ENCODE measurements at regions not wholly inside any gene's neighbourhood (a gene's known extent, or its start where the extent isn't known, plus 50 kb on each side); places are given as distances from the start of the nearest gene placed in this dataset.
A peak's percentile ranks its signal among the peaks of the same experiment; 100 is the strongest.

DNA sequence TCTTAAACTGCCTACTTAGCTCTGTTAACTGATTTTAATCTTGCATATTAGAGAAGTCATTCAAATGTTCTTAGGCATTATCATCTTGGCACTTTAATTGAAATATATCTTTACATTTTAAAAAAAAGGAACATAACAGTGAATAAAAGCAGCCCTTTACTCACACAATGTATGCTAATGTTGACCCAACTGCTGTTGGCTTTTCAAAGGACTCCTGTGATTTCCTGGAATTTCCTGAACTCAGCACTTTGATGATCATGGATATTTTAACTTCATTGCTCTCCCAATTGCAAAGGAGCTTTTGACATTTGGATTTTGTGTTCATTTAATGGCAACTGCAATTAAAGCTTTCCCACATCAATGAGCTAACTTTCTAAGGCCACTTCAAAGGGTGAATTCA, 1230.3 kb downstream of the DIAPH3 start:
- H4K91ac ChIP-seq (ENCODE audit: insufficient read length, low read depth, low read length) = no peak overlapping the region
- no peak for DNase-seq
- H3K27me3 ChIP-seq (ENCODE audit: insufficient read depth, low read length) = no peaks in the 10 kb centered on the region
- Mint-ChIP-seq H3K4me1 (peaks cover 36 to 40% of the 10 kb centered on the region in 2 experiments), H3K9me3 (peaks cover 0 to 7% of the 10 kb centered on the region in 2 experiments; a peak in 2 of 5 replicates), H3K27me3 (ENCODE audit: low read depth) (no peaks in the 10 kb centered on the region), H3K4me3 (no peak overlapping the region), H3K36me3 (ENCODE audit: insufficient read depth in 1 of 3, low read depth in 3 of 3) (peaks cover 0 to 10% (median 0%) of the 10 kb centered on the region in 3 experiments; a peak in 2 of 7 replicates), H3K27ac (no peak overlapping the region; a peak in 1 of 7 replicates)
- no peak overlapping the region for H3K56ac ChIP-seq (ENCODE audit: insufficient read length, low read depth, low read length)
- no peaks in the 10 kb centered on the region for H3K9me3 ChIP-seq (ENCODE audit: control insufficient read depth, low read depth, low read length)
- peaks cover 2% of the 10 kb centered on the region; the same call in 1 of the 2 replicates for H3K4me1 ChIP-seq (ENCODE audit: insufficient read depth, low read length)
- H2AK5ac ChIP-seq (ENCODE audit: insufficient read length, low read length) = no peak overlapping the region
- no peak overlapping the region for H3K27ac ChIP-seq (ENCODE audit: insufficient read length, low read depth, low read length)
- H4K20me1 ChIP-seq (ENCODE audit: control insufficient read depth, insufficient read depth, insufficient read length) = no peaks in the 10 kb centered on the region
- no peak overlapping the region for H2BK120ac ChIP-seq (ENCODE audit: low read depth, low read length, poor library complexity, severe bottlenecking)
- no peaks in the 10 kb centered on the region for H3K79me1 ChIP-seq (ENCODE audit: insufficient read depth, low read depth, low read length, poor library complexity, severe bottlenecking)
- no peaks in the 10 kb centered on the region for H3K23me2 ChIP-seq (ENCODE audit: insufficient read length, low read depth, low read length, poor library complexity, severe bottlenecking)
- H2BK15ac ChIP-seq (ENCODE audit: low read depth, low read length) = no peak overlapping the region
- no peak overlapping the region for H2AFZ ChIP-seq (ENCODE audit: low read length)
- TF ChIP-seq, protein P1, sequence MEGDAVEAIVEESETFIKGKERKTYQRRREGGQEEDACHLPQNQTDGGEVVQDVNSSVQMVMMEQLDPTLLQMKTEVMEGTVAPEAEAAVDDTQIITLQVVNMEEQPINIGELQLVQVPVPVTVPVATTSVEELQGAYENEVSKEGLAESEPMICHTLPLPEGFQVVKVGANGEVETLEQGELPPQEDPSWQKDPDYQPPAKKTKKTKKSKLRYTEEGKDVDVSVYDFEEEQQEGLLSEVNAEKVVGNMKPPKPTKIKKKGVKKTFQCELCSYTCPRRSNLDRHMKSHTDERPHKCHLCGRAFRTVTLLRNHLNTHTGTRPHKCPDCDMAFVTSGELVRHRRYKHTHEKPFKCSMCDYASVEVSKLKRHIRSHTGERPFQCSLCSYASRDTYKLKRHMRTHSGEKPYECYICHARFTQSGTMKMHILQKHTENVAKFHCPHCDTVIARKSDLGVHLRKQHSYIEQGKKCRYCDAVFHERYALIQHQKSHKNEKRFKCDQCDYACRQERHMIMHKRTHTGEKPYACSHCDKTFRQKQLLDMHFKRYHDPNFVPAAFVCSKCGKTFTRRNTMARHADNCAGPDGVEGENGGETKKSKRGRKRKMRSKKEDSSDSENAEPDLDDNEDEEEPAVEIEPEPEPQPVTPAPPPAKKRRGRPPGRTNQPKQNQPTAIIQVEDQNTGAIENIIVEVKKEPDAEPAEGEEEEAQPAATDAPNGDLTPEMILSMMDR (conservative IDR thresholded peaks at IDR 0.05) = no peak
- H4K5ac ChIP-seq (ENCODE audit: insufficient read length, low read depth, low read length) = no peak overlapping the region
- peak overlapping the region; percentile 5 for H3K4me2 ChIP-seq (ENCODE audit: insufficient read depth, insufficient read length, low read length)
- H4K8ac ChIP-seq (replicated peaks; ENCODE audit: insufficient read length, low read depth, low read length) = no peak overlapping the region
- no peak overlapping the region for H3K18ac ChIP-seq (ENCODE audit: insufficient read length, low read depth, low read length)
- no peak overlapping the region for H2BK5ac ChIP-seq (ENCODE audit: insufficient read length, low read length)
- no peak overlapping the region for H2BK12ac ChIP-seq (ENCODE audit: insufficient read length, low read depth, low read length)
- H3K4ac ChIP-seq (ENCODE audit: low read depth, low read length) = no peak overlapping the region
- no peak overlapping the region for H3K14ac ChIP-seq (ENCODE audit: insufficient read depth, low read length)
- H3K23ac ChIP-seq (ENCODE audit: insufficient read length, low read depth, low read length) = no peak overlapping the region
- H2BK20ac ChIP-seq (ENCODE audit: low read depth, low read length, poor library complexity, severe bottlenecking) = no peak overlapping the region
- H3K9ac ChIP-seq (ENCODE audit: extremely low read depth, insufficient read length, low read length) = no peak overlapping the region
- H3K79me2 ChIP-seq (ENCODE audit: insufficient read depth, low read length) = no peaks in the 10 kb centered on the region
- H3T11ph ChIP-seq (ENCODE audit: low read length) = no peak overlapping the region
